Rectal smooth muscle tissue (tissue), 1 donor: ENCODE measurements at regions not wholly inside any gene's neighbourhood (a gene's known extent, or its start where the extent isn't known, plus 50 kb on each side); places are given as distances from the start of the nearest gene placed in this dataset.

Experiments
- H3K27ac ChIP-seq: one replicate; pipeline ENCODE4 v1.7.0; 2013; ENCODE audit warnings: low read depth, low read length, inconsistent platforms
- H3K27me3 ChIP-seq: one replicate; pipeline ENCODE4 v1.7.0; 2013; ENCODE audit warnings: low read length; ENCODE audit not compliant: control insufficient read depth, insufficient read depth
- H3K36me3 ChIP-seq: one replicate; pipeline ENCODE4 v1.7.0; 2013; ENCODE audit warnings: low read length; ENCODE audit not compliant: control insufficient read depth, insufficient read depth
- H3K4me1 ChIP-seq: one replicate; pipeline ENCODE4 v1.7.0; 2013; ENCODE audit warnings: low read length; ENCODE audit not compliant: control insufficient read depth, insufficient read depth
- H3K4me3 ChIP-seq: one replicate; pipeline ENCODE4 v1.7.0; 2013; ENCODE audit warnings: low read length
- H3K9ac ChIP-seq: one replicate; pipeline ENCODE4 v1.7.0; 2013; ENCODE audit warnings: low read length

DNA sequence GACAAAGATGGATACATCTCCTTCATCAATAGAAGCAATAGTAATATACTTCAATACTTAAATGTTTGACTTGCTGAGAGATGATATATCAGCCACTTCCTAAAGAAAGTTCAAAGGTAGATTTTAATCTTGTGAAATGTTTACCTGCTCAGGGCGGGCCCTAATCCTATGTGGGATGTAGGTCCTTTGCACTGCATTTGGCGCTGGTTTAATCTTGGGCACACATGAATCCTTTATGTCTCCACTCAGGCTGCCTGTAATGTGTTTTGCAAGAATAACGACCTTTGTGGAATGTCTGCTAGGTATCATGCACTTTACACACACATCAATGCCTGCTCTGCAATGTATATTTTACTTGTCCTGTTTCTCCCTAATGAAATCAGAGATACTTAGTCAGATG, 368.7 kb downstream of the GBA3 start:
- no peak overlapping the region for H3K4me3 ChIP-seq
- no peak overlapping the region for H3K27ac ChIP-seq
- H3K36me3 ChIP-seq, result no peaks in the 10 kb centered on the region
- H3K27me3 ChIP-seq, result no peaks in the 10 kb centered on the region
- no peaks in the 10 kb centered on the region for H3K4me1 ChIP-seq
- H3K9ac ChIP-seq, result no peak overlapping the region

DNA sequence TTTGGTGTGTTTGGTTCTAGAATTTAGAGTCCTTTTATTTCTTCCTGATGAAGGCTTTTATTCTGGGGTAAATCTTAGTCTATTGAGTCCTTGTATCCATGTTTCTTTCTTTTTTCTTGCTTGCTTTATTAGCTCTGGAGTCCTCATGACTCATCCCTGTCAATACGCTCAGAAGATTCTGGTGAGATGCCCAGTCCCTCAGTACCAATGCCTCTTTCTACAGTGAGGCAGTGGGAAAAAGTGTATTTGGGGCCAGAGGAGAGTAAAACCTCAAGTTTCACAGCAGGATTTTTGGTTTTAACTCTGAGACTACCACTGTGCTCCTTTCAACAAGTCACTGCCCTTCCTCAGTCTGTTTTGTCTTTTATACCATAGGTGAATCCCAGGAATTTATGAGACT, 368.0 kb downstream of the GBA3 start:
- Histone ChIP-seq H3K27me3 (no peaks in the 10 kb centered on the region), H3K4me3 (no peak overlapping the region), H3K27ac (no peak overlapping the region), H3K4me1 (no peaks in the 10 kb centered on the region), H3K36me3 (no peaks in the 10 kb centered on the region), H3K9ac (no peak overlapping the region)

DNA sequence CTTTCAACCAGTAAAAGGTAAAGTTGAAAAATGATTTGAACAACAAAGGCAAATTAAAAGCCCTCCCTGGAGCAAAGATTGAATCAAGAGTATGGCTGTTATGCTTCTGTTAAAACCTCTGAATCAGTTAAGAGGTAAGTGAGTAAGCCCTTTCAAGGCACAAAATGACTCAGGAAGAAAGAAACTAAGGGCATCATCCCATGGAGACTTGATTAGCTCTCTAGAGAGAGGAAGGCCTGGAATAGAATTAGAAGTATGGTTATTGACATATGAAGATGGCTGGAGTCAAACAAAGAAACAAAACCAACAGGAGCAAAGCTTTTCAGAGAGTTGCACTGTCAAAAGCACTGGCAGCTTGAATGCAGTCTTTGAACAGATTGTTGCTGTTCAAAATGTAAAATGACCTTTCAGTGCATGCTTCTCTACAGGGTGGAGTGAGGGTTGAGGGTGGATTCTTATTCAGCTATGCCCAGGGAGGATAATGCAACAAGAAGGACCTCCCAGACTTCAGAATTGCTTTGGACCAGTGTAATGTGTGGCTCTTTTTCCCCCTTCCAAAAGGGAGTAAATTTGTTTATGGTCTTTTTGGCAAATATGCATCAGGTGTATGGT, 365.5 kb downstream of the GBA3 start:
- H3K36me3 ChIP-seq, result no peaks in the 10 kb centered on the region
- H3K4me1 ChIP-seq, result no peaks in the 10 kb centered on the region
- no peak overlapping the region for H3K27ac ChIP-seq
- H3K9ac ChIP-seq, result no peak overlapping the region
- H3K27me3 ChIP-seq, result no peaks in the 10 kb centered on the region
- no peak overlapping the region for H3K4me3 ChIP-seq

DNA sequence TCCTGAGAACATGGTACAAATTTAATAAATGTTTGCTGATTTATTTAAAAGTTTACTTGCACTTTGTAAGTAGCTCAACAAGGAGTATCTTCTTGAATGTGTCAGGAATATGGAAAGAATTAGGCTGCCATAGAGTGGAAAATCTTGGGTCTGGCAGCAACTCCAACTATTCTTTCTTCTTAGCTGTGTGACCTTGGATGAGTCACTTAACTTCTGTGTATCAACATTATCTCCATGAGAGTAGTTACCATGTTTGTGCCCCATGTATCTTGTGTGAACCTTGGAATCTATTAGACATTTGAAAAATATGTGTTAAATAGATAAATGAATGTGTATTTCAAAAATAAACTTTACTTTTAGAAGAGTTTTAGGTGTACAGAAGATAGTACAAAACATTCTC, 348.8 kb downstream of the GBA3 start:
- no peaks in the 10 kb centered on the region for H3K4me1 ChIP-seq
- no peaks in the 10 kb centered on the region for H3K36me3 ChIP-seq
- H3K27ac ChIP-seq, result no peak overlapping the region
- no peak overlapping the region for H3K9ac ChIP-seq
- H3K4me3 ChIP-seq, result no peak overlapping the region
- no peaks in the 10 kb centered on the region for H3K27me3 ChIP-seq

DNA sequence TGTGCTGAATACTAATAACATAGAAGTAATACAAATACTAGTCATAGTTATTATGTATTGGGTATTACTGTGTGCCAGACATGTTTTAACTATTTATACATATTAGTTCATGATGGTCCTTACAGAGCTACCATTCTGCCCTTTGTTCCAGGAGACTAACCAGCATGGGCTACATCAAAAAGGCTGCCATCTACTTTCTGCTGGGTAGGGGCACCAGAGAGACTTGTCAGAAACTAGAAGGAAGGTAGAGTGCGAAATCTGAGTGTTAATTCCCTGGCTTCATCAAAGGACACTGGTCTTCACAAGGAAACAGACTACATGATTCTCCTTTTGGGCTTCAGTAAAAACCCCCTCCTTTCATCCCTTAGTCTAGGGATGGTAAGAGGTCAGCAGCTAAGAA, 347.8 kb downstream of the GBA3 start:
- Histone ChIP-seq H3K4me3 (no peak overlapping the region), H3K4me1 (no peaks in the 10 kb centered on the region), H3K27me3 (no peaks in the 10 kb centered on the region), H3K9ac (no peak overlapping the region), H3K27ac (no peak overlapping the region), H3K36me3 (no peaks in the 10 kb centered on the region)

DNA sequence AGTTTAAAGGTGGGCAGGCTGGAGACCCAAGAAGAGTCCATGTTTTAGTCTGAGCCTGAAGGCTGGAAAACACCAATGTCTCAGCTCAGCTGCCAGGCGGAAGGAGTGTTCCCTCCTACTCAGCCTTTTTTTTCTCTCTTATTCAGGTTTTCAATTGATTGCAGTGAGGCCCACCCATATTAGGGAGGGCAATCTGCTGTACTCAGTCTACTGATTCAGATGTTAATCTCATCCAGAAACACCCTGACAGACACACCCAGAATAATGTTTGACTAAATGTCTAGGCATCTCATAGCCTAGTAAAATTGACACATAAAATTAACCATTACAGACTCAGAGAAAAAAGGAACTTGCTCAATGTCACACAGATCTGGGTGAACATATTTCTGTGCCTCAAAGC, 347.1 kb downstream of the GBA3 start:
- Histone ChIP-seq H3K4me3 (no peak overlapping the region), H3K4me1 (no peaks in the 10 kb centered on the region), H3K27ac (no peak overlapping the region), H3K9ac (no peak overlapping the region), H3K36me3 (no peaks in the 10 kb centered on the region), H3K27me3 (no peaks in the 10 kb centered on the region)

DNA sequence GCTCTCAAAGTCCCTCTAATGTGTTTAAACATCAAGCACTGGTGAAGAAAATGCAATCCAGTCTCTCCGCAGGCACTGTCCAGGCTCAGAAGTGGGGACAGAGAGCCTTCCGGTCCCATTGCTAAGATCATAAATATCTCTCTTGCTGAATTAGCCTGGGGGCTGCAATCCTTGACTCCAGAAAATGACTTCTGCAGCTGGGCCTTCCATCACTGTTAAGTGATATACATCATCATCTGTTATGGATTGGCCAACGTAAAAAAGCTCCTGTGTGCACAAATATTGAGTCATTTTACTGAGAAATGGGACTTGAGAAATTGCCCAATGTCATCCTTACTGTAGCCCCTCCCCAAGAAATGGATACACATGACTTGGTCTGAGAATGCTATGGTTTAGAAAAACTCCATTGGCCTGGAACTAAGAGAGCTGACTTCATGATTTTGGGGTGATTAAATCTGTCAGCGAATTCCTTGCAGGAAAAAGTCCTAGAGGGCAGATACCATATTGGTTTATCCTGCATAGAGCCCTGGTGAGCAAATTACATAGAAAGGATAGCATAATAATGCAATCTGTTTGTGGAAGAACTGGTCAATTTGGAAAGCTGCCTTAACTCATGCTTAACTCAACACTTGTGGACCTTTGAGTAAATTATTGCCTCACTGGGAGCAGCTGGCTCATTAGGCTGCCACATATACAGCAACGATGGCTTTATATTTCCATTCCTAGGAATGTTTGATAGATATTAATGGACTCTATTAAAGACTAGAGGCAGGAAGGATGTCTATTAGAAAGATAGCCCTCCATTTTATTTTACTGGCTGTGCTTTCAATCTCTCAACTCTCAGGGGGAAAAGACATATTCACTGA, 346.1 kb downstream of the GBA3 start:
- no peaks in the 10 kb centered on the region for H3K4me1 ChIP-seq
- H3K27me3 ChIP-seq, result no peaks in the 10 kb centered on the region
- H3K9ac ChIP-seq, result no peak overlapping the region
- no peak overlapping the region for H3K27ac ChIP-seq
- no peaks in the 10 kb centered on the region for H3K36me3 ChIP-seq
- no peak overlapping the region for H3K4me3 ChIP-seq

DNA sequence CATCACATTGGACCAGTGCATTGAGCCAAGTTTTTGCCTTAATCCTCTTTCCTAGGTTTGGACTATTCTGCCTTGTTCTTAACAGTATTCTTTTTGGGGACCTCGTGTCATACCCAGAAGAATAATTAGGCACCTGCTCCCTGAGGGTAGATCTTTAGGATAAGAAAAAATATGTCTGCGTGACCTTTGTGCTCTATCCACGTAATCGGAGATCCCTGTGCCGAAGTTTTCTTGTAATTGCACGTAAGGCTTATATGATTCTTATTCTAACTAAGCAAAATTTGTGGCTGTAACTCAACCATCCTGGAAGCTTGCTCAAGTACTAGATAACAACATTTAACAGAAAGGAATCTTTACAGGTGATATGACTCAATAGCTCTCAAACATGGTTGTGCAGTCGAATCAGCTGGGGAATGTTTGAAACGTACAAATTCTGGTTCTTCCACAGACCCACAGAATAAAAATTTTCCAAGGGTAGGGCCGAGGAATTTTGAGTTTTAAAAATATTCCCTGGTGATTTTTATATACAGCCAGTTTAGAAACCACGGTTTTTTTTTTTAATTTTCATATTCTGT, 344.3 kb downstream of the GBA3 start:
- Histone ChIP-seq H3K4me3 (no peak overlapping the region), H3K36me3 (no peaks in the 10 kb centered on the region), H3K27me3 (no peaks in the 10 kb centered on the region), H3K4me1 (no peaks in the 10 kb centered on the region), H3K27ac (no peak overlapping the region), H3K9ac (no peak overlapping the region)

DNA sequence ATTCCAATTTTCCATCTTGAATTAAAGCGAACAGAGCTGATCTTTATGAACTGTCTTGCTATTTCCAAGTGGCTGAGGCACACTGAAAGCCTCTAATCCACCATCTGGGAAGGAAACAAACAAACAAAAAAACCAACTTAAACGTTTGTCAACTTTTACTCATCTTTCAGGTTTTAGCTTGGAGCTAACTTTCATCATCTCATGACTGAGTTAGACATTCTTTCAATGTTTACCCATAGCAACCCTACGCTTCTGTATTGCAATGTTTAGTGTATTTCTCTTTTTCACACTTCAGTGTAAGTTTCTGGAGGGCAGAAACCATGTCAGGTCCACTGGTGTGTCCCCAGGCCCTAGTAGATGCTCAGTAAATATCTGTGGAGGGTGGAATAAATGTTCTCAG, 343.8 kb downstream of the GBA3 start:
- Histone ChIP-seq H3K4me1 (no peaks in the 10 kb centered on the region), H3K4me3 (no peak overlapping the region), H3K27ac (no peak overlapping the region), H3K9ac (no peak overlapping the region), H3K36me3 (no peaks in the 10 kb centered on the region), H3K27me3 (no peaks in the 10 kb centered on the region)

DNA sequence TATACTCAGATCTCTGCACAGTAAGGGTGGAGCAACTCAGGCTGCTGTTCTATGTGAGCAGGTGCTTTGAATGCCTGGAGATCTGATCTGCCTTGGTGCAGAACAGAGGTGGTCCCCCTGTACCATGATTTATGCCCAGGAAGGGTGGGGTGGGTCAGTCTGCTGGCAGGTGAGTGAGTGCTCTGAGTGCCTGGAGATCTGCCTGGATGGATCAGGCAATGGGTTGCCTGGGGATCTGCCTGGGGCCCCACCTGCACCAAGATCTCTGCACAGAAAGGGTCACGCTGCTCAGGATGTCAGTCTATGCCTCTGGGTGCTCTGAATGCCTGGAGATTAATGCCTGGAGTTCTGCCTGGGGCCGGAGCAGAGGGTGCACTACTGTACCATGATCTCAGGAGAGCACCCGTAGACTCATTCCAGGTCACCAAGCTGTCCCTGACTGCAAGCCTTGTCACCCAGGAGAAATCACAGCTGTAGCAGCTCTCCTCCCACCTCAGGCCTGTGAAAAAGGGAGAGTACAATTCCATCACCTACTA, 342.9 kb downstream of the GBA3 start:
- H3K9ac ChIP-seq, result no peak overlapping the region
- no peaks in the 10 kb centered on the region for H3K36me3 ChIP-seq
- no peaks in the 10 kb centered on the region for H3K4me1 ChIP-seq
- H3K4me3 ChIP-seq, result no peak overlapping the region
- no peaks in the 10 kb centered on the region for H3K27me3 ChIP-seq
- H3K27ac ChIP-seq, result no peak overlapping the region

DNA sequence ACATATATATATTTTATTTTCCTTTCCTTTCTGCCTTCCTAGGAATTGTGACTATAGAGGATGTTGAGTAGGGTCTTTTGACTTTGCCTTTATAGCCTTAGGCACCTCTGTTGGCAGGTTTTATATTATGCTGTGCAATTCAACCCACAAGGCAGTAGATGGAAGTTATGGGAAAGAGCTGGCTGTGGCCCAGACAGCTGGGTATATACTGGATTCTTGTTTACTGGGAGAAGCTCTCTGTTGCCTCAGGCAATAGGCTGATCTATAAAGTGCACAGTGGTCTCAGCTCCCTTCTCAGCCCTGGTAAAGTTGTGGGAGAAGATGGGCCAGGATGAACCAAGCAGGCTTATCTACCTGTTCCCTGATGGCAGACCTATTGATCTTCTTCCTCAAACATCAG, 342.0 kb downstream of the GBA3 start:
- Histone ChIP-seq H3K27ac (no peak overlapping the region), H3K4me1 (no peaks in the 10 kb centered on the region), H3K27me3 (no peaks in the 10 kb centered on the region)

DNA sequence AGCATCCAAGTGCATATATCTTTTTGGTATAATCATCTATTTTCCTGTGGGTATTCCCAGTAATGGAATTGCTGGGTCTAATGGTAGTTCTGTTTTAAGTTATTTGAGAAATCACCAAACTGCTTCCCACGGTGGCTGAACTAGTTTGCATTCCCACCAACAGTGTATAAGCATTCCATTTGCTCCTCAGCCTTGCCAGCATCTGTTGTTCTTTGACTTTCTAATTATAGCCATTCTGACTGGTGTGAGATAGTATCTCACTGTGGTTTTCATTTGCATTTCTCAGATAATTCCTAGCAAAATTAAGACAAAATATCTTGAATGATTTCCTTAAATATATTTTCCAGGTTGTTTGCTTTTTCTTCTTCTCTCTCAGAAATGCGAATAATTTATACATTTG, 341.1 kb downstream of the GBA3 start:
- H3K4me3 ChIP-seq, result no peak overlapping the region

More for the DNA sequence above, 342.0 kb downstream of the GBA3 start:
- no peak overlapping the region for H3K4me3 ChIP-seq
- no peaks in the 10 kb centered on the region for H3K36me3 ChIP-seq
- H3K9ac ChIP-seq, result no peak overlapping the region

More for the DNA sequence above, 341.1 kb downstream of the GBA3 start:
- Histone ChIP-seq H3K9ac (no peak overlapping the region), H3K27me3 (no peaks in the 10 kb centered on the region), H3K36me3 (no peaks in the 10 kb centered on the region), H3K4me1 (no peaks in the 10 kb centered on the region), H3K27ac (no peak overlapping the region)
